ENCODE measurements at regions not wholly inside any gene's neighbourhood (a gene's known extent, or its start where the extent isn't known, plus 50 kb on each side); places are given as distances from the start of the nearest gene placed in this dataset.

- Histone ChIP-seq H3K4me3 (no peak overlapping the region), H3K27me3 (replicated peaks) (no peaks in the 10 kb centered on the region), H3K4me1 (replicated peaks) (no peaks in the 10 kb centered on the region), H3K36me3 (no peaks in the 10 kb centered on the region), H3K27ac (no peak overlapping the region), H3K9me3 (replicated peaks) (no peaks in the 10 kb centered on the region)
- DNase-seq (ENCODE audit: low read depth in 1 of 2, low spot score in 2 of 2) = no peak
Measured at GRCh38 chr21:24941316-24942185, 665.7 kb downstream of the MRPL39 start.

GRCh38 chr21:24939291-24939690 is 668.0 kb downstream of the MRPL39 start:
- Histone ChIP-seq H3K27me3 (replicated peaks) (no peaks in the 10 kb centered on the region), H3K4me3 (no peak overlapping the region), H3K9me3 (replicated peaks) (no peaks in the 10 kb centered on the region), H3K36me3 (no peaks in the 10 kb centered on the region), H3K27ac (no peak overlapping the region), H3K4me1 (replicated peaks) (no peaks in the 10 kb centered on the region)
- no peak for DNase-seq (ENCODE audit: low read depth in 1 of 2, low spot score in 2 of 2)

GRCh38 chr21:24938573-24938972 is 668.7 kb downstream of the MRPL39 start:
- Histone ChIP-seq H3K27me3 (replicated peaks) (no peaks in the 10 kb centered on the region), H3K36me3 (no peaks in the 10 kb centered on the region), H3K9me3 (replicated peaks) (no peaks in the 10 kb centered on the region), H3K4me1 (replicated peaks) (no peaks in the 10 kb centered on the region), H3K27ac (no peak overlapping the region), H3K4me3 (no peak overlapping the region)
- DNase-seq (ENCODE audit: low read depth in 1 of 2, low spot score in 2 of 2) = no peak

DNA sequence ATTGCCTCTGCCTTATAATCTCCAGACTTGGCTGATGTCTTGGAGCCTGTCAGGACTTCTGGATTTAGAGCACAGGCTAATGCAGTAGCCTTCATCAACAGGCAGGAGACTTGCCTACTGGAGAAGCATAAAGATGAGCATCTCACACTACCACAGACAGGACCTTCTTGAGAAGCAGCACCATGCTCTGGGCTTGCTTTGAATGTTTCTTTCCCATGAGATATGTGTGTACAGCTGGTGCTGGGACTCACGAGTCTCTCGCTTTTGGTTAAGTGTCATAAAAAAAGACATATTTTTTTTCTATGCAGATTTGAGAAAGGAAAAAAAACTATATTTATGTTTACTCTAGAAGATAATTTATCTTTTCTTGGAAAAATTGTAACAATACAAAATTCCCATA is 671.3 kb downstream of the MRPL39 start:
- Histone ChIP-seq H3K9me3 (replicated peaks) (no peaks in the 10 kb centered on the region), H3K27ac (no peak overlapping the region), H3K36me3 (no peaks in the 10 kb centered on the region), H3K27me3 (replicated peaks) (no peaks in the 10 kb centered on the region), H3K4me3 (no peak overlapping the region), H3K4me1 (replicated peaks) (no peaks in the 10 kb centered on the region)
- no peak for DNase-seq (ENCODE audit: low read depth in 1 of 2, low spot score in 2 of 2)

GRCh38 chr21:24910591-24910990 is 696.7 kb downstream of the MRPL39 start:
- Histone ChIP-seq H3K27me3 (replicated peaks) (no peaks in the 10 kb centered on the region), H3K27ac (no peak overlapping the region), H3K4me1 (replicated peaks) (no peaks in the 10 kb centered on the region), H3K4me3 (no peak overlapping the region), H3K9me3 (replicated peaks) (no peaks in the 10 kb centered on the region), H3K36me3 (no peaks in the 10 kb centered on the region)
- no peak for DNase-seq (ENCODE audit: low read depth in 1 of 2, low spot score in 2 of 2)

DNA sequence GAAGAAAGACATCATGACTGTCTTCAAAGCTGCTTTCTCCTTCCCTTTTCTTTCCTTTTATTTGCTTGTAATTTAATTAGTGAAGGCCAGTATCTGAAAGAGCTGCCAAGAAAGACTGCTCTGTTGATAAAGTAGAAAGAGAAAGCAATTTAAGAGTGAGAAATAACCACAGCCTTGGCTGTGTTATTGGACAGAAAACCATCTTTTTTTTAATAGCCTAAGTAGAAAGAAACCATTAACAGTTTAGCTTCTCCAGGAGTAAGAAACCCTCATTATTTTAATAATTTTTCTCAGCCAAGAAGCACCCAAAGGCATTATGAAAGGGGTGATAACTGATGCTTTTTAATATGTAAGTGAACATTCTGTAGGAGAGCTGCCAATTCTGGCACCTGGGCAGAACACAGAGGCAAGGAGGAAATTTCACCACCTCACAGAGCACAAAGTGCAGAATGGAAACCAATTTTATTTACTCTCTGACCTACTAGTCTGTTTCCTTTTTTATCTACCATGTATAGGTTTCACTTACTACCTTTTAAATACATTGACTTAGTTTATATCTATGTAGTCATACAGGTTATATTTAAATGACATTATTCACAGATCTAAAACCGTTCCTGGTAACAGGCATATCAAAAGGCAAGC is 703.2 kb downstream of the MRPL39 start:
- DNase-seq (ENCODE audit: low read depth in 1 of 2, low spot score in 2 of 2) = no peak
- Histone ChIP-seq H3K36me3 (no peaks in the 10 kb centered on the region), H3K9me3 (replicated peaks) (no peaks in the 10 kb centered on the region), H3K4me3 (no peak overlapping the region), H3K27ac (no peak overlapping the region), H3K4me1 (replicated peaks) (no peaks in the 10 kb centered on the region), H3K27me3 (replicated peaks) (no peaks in the 10 kb centered on the region)

- Histone ChIP-seq H3K27me3 (replicated peaks) (no peaks in the 10 kb centered on the region), H3K27ac (no peak overlapping the region), H3K9me3 (replicated peaks) (no peaks in the 10 kb centered on the region), H3K4me3 (no peak overlapping the region), H3K4me1 (replicated peaks) (no peaks in the 10 kb centered on the region), H3K36me3 (no peaks in the 10 kb centered on the region)
- no peak for DNase-seq (ENCODE audit: low read depth in 1 of 2, low spot score in 2 of 2)
Measured at GRCh38 chr21:24899138-24899537, 708.1 kb downstream of the MRPL39 start.

DNA sequence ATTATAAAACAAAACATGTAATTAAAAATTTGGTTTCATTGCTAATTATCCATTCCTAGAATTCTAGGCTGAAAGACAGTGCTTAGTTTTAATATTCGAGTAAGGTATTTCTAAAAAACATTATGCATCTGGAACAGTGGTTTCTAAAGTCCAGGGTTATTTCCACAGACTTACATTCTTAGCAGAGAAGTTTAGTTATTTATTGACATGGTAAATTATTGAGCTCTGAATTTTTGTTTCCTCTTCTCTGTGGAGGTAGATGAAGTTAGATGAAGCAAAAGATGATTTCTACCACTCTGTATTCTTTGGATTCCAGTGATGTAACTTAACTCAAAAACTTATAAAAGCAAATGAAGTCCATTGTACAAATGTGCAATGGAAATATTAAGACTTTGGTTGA is 709.4 kb downstream of the MRPL39 start:
- Histone ChIP-seq H3K27me3 (replicated peaks) (no peaks in the 10 kb centered on the region), H3K9me3 (replicated peaks) (no peaks in the 10 kb centered on the region), H3K36me3 (no peaks in the 10 kb centered on the region), H3K4me3 (no peak overlapping the region), H3K27ac (no peak overlapping the region), H3K4me1 (replicated peaks) (no peaks in the 10 kb centered on the region)
- DNase-seq (ENCODE audit: low read depth in 1 of 2, low spot score in 2 of 2) = no peak

DNA sequence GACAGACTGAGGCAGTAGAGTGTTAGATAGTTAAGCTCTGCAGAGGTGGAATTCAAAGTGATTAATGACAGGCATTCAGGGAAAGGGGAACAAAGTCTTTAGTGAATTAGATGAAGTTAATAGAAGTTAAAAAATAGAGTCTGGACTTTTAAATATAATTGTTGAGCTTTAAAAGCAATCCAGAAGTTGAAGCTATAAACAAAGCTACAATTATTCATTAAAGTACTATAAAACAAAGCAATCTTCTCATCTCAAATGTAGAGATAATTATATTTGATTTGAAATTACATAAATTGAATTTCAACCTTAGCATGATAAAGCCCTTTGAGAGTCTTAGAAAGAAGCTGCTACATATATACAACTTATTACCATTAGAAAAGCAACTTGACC is 710.6 kb downstream of the MRPL39 start:
- Histone ChIP-seq H3K4me3 (no peak overlapping the region), H3K27ac (no peak overlapping the region), H3K27me3 (replicated peaks) (no peaks in the 10 kb centered on the region), H3K36me3 (no peaks in the 10 kb centered on the region), H3K9me3 (replicated peaks) (no peaks in the 10 kb centered on the region), H3K4me1 (replicated peaks) (no peaks in the 10 kb centered on the region)
- no peak for DNase-seq (ENCODE audit: low read depth in 1 of 2, low spot score in 2 of 2)

GRCh38 chr21:24895885-24896734 is 711.2 kb downstream of the MRPL39 start:
- Histone ChIP-seq H3K9me3 (replicated peaks) (no peaks in the 10 kb centered on the region), H3K36me3 (no peaks in the 10 kb centered on the region), H3K4me3 (no peak overlapping the region), H3K27ac (no peak overlapping the region), H3K4me1 (replicated peaks) (no peaks in the 10 kb centered on the region), H3K27me3 (replicated peaks) (no peaks in the 10 kb centered on the region)
- peak in 1 of 2 experiments; percentile 21 for DNase-seq (ENCODE audit: low read depth in 1 of 2, low spot score in 2 of 2)

- H3K27ac ChIP-seq = no peak overlapping the region
- no peak for DNase-seq (ENCODE audit: low read depth in 1 of 2, low spot score in 2 of 2)
- no peaks in the 10 kb centered on the region for H3K4me1 ChIP-seq (replicated peaks)
Measured at GRCh38 chr21:24894324-24894723, 713.0 kb downstream of the MRPL39 start.

GRCh38 chr21:24890021-24890420 is 717.3 kb downstream of the MRPL39 start:
- Histone ChIP-seq H3K4me3 (no peak overlapping the region), H3K9me3 (replicated peaks) (no peaks in the 10 kb centered on the region), H3K27me3 (replicated peaks) (no peaks in the 10 kb centered on the region), H3K27ac (no peak overlapping the region), H3K36me3 (no peaks in the 10 kb centered on the region), H3K4me1 (replicated peaks) (no peaks in the 10 kb centered on the region)
- no peak for DNase-seq (ENCODE audit: low read depth in 1 of 2, low spot score in 2 of 2)

More at GRCh38 chr21:24894324-24894723, 713.0 kb downstream of the MRPL39 start:
- H3K27me3 ChIP-seq (replicated peaks) = no peaks in the 10 kb centered on the region
- no peak overlapping the region for H3K4me3 ChIP-seq
- no peaks in the 10 kb centered on the region for H3K9me3 ChIP-seq (replicated peaks)
- H3K36me3 ChIP-seq = no peaks in the 10 kb centered on the region

GRCh38 chr21:24881506-24881905 is 725.8 kb downstream of the MRPL39 start:
- H3K27ac ChIP-seq = no peak overlapping the region
- no peaks in the 10 kb centered on the region for H3K27me3 ChIP-seq (replicated peaks)
- no peaks in the 10 kb centered on the region for H3K36me3 ChIP-seq
- no peaks in the 10 kb centered on the region for H3K9me3 ChIP-seq (replicated peaks)
- DNase-seq (ENCODE audit: low read depth in 1 of 2, low spot score in 2 of 2) = no peak
- H3K4me3 ChIP-seq = no peak overlapping the region
- no peaks in the 10 kb centered on the region for H3K4me1 ChIP-seq (replicated peaks)

- no peaks in the 10 kb centered on the region for H3K27me3 ChIP-seq (replicated peaks)
- no peaks in the 10 kb centered on the region for H3K4me1 ChIP-seq (replicated peaks)
- no peaks in the 10 kb centered on the region for H3K9me3 ChIP-seq (replicated peaks)
- H3K36me3 ChIP-seq = no peaks in the 10 kb centered on the region
- no peak for DNase-seq (ENCODE audit: low read depth in 1 of 2, low spot score in 2 of 2)
- no peak overlapping the region for H3K27ac ChIP-seq
- no peak overlapping the region for H3K4me3 ChIP-seq
Measured at GRCh38 chr21:24870633-24871032, 736.6 kb downstream of the MRPL39 start.

Measured in SJSA1 (cell line).